ENCODE measurements at regions not wholly inside any gene's neighbourhood (a gene's known extent, or its start where the extent isn't known, plus 50 kb on each side); places are given as distances from the start of the nearest gene placed in this dataset.
"Not testable (repeated sequence)": the region's sequence is repeated elsewhere in the genome, so short reads cannot be mapped to it uniquely, and the experiment has no call there.

DNA sequence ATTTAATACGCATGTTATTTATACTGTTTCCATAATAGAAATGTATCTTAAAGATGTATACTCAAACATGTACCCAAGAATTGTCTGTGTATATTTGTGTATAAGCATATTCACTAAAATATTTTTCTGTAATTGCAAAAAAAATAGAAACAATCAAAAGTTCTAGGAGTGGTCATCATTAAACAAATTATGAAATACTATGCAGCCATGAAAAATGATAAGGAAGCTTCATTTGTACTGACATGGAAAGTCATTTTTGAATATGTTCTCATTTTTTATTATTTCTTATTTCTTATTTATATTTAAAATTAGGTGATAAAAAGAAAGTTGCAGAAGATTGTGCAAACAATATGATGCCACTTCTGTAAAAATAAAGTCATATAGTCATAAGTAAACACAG is 400.0 kb upstream of the AUTS2 start:
- DNase-seq (ENCODE audit: low read depth), result no peak

DNA sequence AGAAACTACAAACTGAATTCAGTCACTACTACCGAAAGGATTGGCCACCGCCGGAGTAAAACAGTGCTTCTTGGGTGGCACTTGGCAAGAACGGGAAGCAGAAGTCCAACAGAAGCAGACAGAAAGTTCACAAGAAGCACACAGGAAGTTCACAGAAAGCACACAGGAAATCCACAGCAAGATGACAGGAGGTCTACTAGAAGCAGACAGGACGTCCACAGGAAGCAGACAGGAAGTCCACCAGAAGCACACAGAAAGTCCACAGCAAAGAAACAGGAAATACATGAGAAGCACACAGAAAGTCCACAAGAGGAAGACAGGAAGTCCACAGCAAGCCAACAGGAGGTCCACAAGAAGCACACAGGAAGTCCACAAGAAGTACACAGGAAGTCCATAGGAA is 399.2 kb upstream of the AUTS2 start:
- DNase-seq (ENCODE audit: low read depth), result no peak

DNA sequence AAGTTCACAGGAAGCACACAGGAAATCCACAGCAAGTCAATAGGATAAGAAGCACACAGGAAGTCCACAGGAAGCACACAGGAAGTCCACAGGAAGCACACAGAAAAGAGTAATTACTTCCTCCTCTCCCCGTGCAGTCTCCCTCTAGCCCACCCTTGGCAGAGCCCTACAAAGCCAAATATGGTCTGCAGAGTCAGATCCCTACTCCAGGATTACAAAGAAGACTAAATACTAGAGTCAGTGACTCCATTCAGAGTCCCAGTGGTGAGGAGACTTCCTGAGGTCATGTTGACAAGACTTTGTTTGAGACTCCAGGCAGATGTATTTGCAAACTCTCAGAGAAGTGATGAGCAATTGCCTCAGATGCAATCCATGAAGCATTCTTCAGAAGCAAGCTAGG is 398.6 kb upstream of the AUTS2 start:
- DNase-seq (ENCODE audit: low read depth), result no peak

DNA sequence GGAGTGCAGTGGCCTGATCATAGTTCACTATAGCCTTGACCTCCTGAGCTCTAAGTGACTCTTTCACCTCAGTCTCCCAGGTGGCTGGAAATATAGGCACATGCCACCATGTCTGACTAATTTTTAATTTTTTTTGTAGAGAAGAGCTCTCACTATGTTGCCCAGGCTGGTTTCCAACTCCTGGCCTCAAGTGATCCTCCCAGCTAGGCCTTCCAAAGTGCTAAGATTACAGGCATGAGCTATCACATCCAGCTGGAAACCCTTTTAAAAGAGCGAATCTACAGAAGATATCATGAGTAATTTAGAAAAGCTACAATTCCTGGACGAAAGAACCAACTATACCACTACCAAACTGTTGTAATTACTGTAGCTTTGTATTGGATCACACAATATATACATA is 394.4 kb upstream of the AUTS2 start:
- DNase-seq (ENCODE audit: low read depth), result no peak

DNA sequence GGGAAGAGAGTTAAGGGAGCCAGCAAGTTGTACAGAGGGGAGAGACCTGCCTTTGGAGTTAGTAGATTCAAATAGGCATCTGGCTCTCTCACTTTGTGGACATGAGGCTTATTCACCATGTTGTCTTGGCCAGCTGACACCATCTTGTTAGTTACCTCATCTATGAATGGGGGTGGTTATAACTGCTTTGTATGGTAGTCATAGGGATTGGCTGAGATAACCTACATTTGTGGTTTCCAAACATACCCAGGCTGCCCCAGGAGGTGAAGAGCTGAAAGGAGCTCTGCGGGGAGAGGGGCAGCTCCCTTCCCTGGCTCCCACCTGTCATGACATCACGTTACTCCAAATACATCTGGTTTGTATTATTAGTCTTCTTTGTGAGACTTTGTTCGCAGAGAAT is 393.3 kb upstream of the AUTS2 start:
- DNase-seq (ENCODE audit: low read depth), result no peak

DNA sequence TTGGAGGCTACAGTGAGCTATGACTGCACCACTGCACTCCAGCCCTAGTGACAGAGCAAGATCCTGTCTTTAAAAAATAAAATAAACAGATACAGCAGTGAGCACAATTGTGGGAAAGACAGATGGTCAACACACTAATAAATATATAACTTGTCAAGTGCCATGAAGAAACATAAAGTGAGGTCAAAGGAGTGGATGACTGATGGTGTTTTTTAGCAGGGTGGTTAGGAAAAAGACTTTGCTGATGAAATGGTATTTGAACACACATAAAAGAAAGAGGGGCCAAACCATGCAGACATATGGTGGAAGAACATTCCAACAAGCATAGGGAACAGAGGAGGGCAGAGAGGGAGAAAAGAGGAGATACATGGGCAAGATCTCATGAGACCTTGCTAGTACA is 392.7 kb upstream of the AUTS2 start:
- no peak for DNase-seq (ENCODE audit: low read depth)

DNA sequence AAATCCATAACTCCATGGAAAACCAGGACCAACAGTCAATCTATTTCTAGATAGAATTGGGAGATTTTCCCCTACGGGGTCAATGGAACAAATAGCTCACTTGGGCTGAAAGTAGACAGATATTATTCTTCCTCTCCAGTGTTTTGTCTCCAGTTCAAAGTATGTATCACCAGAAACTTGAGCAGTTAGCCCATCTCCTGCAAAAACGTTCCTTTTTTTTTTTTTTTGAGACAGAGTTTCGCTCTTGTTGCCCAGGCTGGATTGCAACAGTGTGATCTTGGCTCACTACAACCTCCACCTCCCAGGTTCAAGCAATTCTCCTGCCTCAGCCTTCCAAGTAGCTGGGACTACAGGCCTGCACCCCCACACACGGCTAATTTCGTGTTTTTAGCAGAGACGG is 390.0 kb upstream of the AUTS2 start:
- DNase-seq (ENCODE audit: low read depth), result no peak

DNA sequence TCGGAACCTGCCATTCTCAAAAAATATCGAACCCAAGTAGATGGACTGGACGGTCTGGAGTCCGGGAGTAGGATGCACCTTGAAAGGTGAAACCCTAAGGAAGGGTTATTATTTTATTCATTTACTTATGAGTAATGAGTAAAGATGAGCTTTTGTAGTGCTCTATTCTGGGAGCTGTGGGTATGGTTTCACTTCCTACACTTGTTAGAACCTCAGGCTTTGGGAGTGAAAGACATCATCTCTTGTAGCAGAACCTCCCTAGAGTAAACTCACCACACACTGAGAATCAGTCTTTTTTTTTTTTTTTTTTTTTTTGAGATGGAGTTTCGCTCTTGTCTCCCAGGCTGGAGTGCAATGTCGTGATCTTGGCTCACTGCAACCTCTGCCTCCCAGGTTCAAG is 389.4 kb upstream of the AUTS2 start:
- DNase-seq (ENCODE audit: low read depth), result no peak

DNA sequence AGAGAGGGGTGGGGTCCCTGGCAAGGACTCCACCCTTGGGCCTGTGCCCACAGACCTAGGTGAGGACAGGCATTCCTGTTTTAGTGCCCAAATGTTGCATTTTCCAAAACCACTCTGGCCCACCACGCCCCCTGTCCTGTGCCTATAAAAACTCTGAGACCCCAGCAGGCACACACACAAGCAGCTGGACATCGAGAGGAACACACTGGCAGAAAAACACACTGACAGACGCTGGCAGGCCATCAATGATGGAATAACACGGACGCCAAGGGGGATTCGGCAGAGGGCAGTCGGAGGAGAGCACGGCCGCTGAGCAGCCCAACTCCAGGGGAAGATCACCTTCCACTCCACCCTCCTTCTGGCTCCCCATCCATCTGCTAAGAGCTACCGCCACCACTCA is 386.9 kb upstream of the AUTS2 start:
- no peak for DNase-seq (ENCODE audit: low read depth)

DNA sequence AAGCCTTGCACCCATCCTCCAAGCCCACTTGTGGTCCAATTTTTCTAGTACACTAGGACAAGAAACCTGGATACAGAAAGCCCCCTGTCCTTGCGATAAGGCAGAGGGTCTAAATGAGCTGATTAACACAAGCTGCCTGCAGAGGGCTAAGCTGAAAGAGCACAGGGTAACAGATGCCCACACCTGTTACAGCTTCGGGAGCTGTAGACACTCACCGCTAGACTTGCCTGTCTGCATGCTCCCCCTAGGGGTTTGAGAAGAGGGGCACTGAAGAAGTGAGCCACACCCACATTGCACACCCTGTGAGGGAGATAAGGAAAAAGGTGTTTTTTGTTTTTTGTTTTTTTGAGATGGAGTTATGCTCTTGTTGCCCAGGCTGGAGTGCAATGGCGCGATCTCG is 386.5 kb upstream of the AUTS2 start:
- no peak for DNase-seq (ENCODE audit: low read depth)

DNA sequence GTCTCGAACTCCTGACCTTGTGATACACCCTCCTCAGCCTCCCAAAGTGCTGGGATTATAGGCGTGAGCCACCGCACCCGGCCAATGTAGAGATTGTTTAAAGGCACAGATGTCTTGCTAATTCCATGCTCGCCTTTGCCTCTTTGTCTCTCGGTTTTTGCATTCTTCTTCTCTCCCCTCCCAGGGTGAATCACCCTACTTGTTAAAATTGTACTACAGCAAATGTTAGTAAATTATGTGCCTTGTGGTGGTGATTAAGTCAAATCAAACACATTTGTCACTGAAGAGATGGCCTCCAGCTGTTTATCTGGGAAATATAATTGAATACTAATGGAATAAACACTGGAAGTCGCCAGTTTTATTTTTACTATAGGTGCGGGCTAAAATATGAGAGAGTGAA is 384.4 kb upstream of the AUTS2 start:
- no peak for DNase-seq (ENCODE audit: low read depth)

DNA sequence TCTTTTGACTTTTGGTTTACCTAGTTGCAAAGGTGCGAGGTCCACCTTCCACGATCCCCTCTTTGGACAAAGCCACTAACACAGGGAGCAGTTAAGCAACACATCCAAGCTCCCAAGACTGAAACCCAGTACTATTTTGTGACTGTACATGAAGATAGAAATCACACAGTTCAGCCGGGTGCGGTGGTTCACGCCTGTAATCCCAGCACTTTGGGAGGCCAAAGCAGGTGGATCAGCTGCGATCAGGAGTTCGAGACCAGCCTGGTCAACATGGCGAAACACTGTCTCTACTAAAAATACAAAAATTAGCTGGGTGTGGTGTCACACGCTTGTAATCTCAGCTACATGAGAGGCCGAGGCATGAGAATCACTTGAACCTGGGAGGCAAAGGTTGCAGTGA is 382.8 kb upstream of the AUTS2 start:
- DNase-seq (ENCODE audit: low read depth), result not testable (repeated sequence)

DNA sequence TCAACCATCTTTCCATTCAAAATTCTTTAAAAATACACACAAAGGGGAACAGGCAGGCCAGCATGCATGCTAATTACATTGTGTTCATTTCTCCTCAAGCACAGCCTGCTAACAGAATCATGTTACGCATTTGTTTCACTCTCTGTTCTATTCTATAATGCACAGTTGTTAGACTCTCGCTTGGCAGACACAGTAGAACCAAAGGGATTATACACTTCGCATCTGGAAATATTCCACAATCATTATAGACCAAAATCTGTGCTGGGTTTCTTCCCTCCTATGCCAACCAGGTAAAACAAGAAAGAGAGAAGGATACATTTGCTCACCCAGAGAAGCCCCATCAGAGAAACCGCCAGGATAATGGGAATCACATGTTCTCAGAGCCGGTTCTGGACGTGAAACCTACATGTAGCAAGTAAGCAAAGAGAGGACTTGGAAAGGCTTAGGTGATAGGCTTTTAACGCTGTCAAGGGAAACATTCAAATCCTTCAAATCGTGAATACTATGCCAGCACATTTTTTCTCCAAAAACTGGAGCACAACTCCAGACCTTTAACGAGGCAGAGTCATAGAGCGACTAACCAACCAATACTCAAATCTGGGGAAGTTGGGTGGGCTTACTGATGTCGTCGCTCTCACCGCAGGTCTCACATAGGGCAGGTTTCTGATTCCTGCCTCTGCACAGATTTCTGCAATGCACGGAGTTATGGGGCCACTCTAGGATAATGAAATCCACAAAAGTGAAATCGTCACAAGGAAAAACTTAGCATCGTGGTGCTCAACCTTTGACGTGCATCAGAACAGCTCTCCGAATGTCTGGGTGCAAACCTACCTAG is 380.5 kb upstream of the AUTS2 start:
- no peak for DNase-seq (ENCODE audit: low read depth)

DNA sequence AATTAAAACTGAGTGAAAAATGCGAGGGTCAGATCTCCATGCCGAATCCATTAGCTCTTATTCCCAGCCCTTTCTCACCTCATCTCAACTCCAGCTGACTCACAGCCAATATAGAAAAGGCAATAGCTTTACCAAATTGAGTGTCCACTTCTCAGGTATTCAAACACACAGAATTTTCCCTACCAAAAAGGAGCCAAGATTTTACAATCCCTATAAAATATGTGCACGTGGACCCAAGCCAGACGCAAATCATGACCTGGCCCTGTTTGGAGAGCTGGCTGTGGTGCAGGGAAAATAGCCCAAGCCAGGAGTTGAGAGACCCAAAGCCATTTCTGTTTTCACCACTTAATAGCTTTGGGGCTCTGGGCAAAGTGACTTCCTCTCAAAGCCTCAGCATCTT is 379.7 kb upstream of the AUTS2 start:
- DNase-seq (ENCODE audit: low read depth), result no peak

DNA sequence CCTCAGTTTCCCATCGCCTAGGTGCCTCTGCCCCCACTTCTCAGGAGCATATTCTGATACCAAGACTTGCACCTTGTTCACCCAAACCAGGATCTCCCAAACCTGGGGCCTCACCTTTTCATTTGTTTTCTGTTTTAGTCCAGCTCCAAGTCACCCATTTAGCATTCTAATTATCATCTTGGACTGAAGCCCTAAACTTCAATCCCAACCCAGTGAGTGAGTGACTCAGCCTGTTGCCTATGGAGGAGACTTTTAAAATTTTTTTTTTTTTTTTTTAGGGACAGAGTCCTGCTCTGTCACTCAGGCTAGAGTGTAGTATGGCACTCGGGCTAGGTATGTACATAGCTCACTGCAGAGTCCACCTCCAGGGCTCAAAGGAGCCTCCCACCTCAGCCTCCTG is 378.9 kb upstream of the AUTS2 start:
- no peak for DNase-seq (ENCODE audit: low read depth)

DNA sequence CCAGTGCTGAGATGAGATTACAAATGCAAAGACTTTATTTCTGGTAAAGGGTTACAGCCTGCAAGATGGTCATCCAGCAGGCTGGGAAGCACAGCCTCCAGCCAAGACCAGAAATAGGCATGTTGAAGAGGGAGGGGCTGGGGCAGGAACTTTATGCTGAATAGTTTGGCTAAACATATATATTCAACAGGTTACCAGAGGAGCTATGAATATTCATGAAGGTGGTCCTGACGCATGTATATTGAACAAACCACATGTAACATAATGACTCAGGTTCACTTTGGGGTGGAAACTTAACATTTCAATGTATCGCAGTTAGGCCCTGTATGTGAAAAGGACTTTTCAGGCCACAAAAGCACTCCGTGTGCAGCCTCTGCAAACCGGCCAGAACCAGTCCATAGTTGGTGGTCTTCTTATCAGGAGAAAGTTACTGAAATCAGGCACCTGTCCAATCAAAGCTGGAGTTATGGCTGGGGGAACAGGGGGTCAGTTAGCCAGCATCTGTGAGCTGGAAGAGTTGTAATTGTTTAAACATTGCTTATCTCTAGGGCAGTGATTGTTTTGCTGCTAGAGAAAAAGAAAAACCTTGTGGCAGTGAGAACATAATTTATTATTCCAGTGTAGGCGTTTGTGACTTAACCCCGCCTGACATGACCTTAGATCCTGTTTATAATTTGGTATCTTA is 372.9 kb upstream of the AUTS2 start:
- no peak for DNase-seq (ENCODE audit: low read depth)

DNA sequence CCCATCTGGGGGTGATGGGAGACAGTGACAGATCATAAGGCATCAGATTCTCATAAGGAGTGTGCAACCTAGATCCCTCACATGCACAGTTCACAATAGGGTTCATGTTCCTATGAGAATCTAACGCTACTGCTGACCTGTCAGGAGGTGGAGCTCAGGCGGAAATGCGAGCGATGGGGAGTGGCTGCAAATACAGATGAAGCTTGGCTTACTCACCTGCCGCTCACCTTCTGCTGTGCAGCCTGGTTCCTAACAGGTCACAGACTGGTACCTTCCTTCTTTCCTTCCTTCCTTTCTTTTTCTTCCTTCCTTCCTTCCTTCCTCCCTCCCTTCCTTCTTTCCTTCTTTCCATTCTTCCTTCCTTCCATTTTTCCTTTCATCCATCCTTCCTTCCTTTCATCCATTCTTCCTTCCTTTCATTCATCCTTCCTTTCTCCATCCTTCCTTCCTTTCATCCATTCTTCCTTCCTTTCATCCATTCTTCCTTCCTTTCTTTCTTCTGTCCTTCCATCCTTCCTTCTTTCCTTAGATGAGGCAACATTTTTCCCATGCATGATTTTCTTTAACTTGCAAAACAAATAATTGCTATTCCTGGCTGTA is 370.0 kb upstream of the AUTS2 start:
- DNase-seq (ENCODE audit: low read depth), result no peak

DNA sequence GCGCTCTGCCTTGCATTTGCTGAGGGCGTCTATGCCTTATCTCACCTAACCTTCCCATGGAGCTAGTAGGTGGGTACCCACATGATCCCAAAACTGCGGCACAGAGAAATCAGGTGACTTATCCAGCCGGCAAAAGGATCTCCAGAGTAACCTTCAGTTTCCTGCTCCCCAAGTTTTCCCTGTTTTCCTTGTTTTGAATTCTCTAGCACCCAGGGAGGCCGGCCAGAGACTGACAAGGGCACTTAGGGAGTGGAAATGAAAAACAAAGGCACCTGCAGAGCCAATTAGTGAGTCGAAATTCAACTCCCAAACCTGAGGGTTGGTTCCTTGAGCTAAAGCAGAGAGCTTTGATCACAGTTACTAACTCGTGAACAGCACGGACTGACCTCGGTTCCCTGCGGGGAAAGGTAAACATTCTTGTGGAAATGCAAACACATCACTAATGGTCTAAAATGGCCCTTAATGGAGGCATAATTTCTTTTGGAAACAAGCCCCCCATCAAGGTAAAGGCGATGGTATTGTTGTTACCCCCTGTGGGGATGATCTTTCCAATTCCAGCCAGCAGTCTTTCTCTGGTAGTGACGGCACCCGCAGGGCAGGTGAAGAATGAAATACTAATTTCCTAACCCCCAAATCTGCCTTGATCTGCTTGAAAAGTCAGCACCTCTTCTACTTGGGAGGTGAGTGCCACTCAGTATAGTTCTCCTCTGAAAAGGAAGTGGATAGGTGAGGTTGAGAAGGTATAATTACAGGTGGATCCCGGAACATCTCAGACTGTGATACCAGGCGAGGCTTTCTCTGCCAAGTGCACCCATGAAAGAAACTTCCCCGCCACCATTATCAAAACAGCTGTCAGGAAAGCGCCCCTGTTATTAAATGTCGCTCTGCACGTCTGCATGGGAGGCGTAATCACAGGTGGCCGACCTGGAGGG is 365.6 kb upstream of the AUTS2 start:
- DNase-seq (ENCODE audit: low read depth), result no peak

DNA sequence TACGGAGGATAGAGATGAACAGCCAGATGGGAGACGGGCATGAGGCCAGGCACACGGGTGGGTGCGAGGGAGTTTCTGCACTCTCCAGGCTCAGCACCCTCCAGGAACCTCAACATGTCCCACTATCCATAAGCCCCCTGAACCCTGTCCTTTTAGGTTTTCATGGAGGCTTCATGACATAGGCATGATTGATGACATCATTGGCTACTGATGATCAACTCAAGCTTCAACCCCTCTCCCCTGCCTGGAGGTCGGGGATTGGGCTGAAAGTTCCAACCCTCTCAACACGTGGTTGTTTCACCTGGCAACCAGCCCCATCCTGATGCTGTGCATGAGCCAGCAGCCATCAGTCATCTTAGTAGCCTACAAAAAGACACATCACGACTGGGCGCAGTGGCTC is 360.7 kb upstream of the AUTS2 start:
- DNase-seq (ENCODE audit: low read depth), result no peak

DNA sequence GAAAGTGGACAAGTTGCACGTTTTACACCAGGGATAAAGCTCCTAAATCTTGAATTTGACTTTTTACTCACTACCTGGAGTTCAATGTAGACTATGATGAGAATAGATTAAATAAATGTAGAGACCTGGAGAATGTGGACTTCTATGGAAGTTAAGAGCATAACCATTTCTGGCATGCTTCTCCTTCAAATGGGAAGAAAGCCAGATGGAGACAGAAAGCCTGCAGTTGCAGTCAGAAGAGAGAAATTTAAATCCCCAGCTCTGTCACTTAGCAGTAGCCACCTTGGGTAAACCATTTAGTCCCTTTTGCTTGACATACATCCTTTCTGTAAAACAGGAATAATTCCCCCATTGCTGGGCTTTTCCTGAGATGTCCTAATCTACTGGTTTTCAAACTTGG is 355.3 kb upstream of the AUTS2 start:
- DNase-seq (ENCODE audit: low read depth), result no peak

DNA sequence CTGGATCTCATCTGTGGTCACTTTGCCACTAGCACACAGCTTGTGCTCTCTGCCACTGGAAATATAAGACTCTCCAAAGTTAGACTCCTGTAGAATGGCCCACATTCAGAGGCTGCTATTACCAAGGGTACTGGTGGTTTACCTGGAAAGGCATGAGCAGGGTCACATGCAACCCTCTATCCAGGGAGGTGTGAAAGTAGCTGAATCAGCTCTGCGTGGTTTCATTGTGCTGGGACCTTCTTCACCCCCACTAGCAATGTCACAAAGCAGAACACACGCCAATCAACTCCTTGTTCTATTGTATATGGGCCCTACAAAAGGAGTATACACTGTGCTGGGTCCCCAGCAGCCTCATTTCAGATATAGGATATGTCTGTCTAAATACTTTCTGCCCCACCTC is 353.6 kb upstream of the AUTS2 start:
- DNase-seq (ENCODE audit: low read depth), result no peak

DNA sequence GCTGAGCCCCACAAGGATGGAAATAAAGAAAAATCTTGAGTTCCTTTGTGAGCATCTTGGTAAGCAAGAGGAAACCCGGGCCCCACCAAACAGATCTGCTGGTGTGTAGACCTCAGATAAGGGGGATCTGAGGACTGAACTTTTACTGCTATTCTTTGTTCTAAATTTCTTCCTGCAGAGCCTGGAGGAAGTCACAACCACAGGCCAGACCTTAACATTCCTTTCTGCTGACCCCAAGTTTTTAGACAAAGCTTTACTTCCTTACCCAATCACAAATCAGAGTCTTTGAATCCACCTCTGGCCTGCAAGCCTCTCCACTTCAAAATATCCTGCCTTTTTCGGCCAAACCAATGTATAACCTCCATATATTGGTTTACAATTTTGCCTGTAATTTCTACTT is 352.6 kb upstream of the AUTS2 start:
- DNase-seq (ENCODE audit: low read depth), result no peak

All from fibroblast of gingiva (primary cell).